B cell (primary cell): ENCODE measurements at regions not wholly inside any gene's neighbourhood (a gene's known extent, or its start where the extent isn't known, plus 50 kb on each side); places are given as distances from the start of the nearest gene placed in this dataset.

Source experiments
- EZH2 ChIP-seq: IDR thresholded peaks from 2 replicates; pipeline ENCODE4 v1.6.1; 2012; ENCODE audit warnings: borderline replicate concordance, low read depth, mild to moderate bottlenecking, moderate library complexity, low read length; ENCODE audit not compliant: insufficient read depth, poor library complexity, severe bottlenecking
- TF ChIP-seq, protein P1 (sequence below): fragments of 200-600 bp; IDR thresholded peaks from one replicate; pipeline ENCODE4 v1.8.0; 2022; ENCODE audit warnings: antibody characterized with exemption, mild to moderate bottlenecking

DNA sequence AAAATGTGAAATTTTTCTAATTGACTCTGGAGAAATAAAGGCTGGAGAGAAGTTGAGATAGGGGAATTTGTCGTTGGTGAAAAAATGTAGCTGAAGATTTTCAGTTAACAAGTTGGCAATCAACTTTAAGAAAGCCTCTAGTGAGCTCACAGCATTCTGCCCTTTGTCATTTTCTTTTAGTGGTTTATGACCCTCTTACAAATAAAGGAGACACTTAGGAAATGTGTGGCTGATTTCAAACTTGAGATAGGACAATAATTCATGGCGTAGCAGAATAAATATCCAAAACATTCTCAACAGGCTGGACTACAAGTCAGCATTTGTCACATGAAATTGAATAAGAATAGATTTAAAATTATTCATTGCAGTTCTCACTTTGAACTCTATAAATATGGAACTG lies 412.5 kb upstream of the SPHKAP start:
- TF ChIP-seq, protein P1, sequence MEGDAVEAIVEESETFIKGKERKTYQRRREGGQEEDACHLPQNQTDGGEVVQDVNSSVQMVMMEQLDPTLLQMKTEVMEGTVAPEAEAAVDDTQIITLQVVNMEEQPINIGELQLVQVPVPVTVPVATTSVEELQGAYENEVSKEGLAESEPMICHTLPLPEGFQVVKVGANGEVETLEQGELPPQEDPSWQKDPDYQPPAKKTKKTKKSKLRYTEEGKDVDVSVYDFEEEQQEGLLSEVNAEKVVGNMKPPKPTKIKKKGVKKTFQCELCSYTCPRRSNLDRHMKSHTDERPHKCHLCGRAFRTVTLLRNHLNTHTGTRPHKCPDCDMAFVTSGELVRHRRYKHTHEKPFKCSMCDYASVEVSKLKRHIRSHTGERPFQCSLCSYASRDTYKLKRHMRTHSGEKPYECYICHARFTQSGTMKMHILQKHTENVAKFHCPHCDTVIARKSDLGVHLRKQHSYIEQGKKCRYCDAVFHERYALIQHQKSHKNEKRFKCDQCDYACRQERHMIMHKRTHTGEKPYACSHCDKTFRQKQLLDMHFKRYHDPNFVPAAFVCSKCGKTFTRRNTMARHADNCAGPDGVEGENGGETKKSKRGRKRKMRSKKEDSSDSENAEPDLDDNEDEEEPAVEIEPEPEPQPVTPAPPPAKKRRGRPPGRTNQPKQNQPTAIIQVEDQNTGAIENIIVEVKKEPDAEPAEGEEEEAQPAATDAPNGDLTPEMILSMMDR = no peak
- no peak for TF ChIP-seq EZH2
